Neural cell (in vitro differentiated cells): ENCODE measurements at regions not wholly inside any gene's neighbourhood (a gene's known extent, or its start where the extent isn't known, plus 50 kb on each side); places are given as distances from the start of the nearest gene placed in this dataset.

Source experiments
- H2AFZ ChIP-seq: fragments of 200-600, 300-800 bp; sonication (generic), shearing (Covaris generic); 2 replicates; pipeline ENCODE4 v1.6.0; 2014; ENCODE audit warnings: low read depth, mild to moderate bottlenecking, antibody characterized with exemption, low read length, moderate library complexity
- H3F3A ChIP-seq: fragments of 200-600 bp; shearing (Covaris generic); 2 replicates; pipeline ENCODE4 v1.6.1; 2016; ENCODE audit warnings: mild to moderate bottlenecking, moderate library complexity, mixed read lengths, antibody characterized with exemption, low read length; ENCODE audit not compliant: insufficient read depth, poor library complexity, severe bottlenecking
- H3K27ac ChIP-seq: fragments of 200-600, 300-800 bp; sonication (generic), shearing (Covaris generic); 2 replicates; pipeline ENCODE4 v1.5.1; 2014; ENCODE audit warnings: mild to moderate bottlenecking, low read length, moderate library complexity
- H3K27me3 ChIP-seq: fragments of 300-800, 200-600 bp; sonication (generic), shearing (Covaris generic); 2 replicates; pipeline ENCODE4 v1.6.0; 2014; ENCODE audit warnings: mild to moderate bottlenecking, low read depth, low read length, moderate library complexity; ENCODE audit not compliant: insufficient read depth
- H3K36me3 ChIP-seq: fragments of 300-800, 200-600 bp; sonication (generic), shearing (Covaris generic); 2 replicates; pipeline ENCODE4 v1.5.1; 2014; ENCODE audit warnings: mild to moderate bottlenecking, antibody characterized with exemption, low read length, moderate library complexity; ENCODE audit not compliant: insufficient read depth
- H3K4me2 ChIP-seq: fragments of 300-800, 200-600 bp; sonication (generic), shearing (Covaris generic); 2 replicates; pipeline ENCODE4 v1.6.0; 2014; ENCODE audit warnings: mild to moderate bottlenecking, low read length
- H3K4me3 ChIP-seq: fragments of 300-800, 200-600 bp; sonication (generic), shearing (Covaris generic); 2 replicates; pipeline ENCODE4 v1.5.1; 2014; ENCODE audit warnings: mild to moderate bottlenecking, low read length, moderate library complexity
- H3K79me2 ChIP-seq: fragments of 200-600 bp; shearing (Covaris generic); replicated peaks from 2 replicates; pipeline ENCODE4 v1.6.0; 2014; ENCODE audit warnings: mild to moderate bottlenecking, low read length, moderate library complexity; ENCODE audit not compliant: insufficient read depth
- H3K9ac ChIP-seq: fragments of 300-800, 200-600 bp; sonication (generic), shearing (Covaris generic); 2 replicates; pipeline ENCODE4 v1.6.1; 2016; ENCODE audit warnings: mild to moderate bottlenecking, low read length, mixed read lengths
- H3K9me2 ChIP-seq: fragments of 200-600 bp; shearing (Covaris generic); 2 replicates; pipeline ENCODE4 v1.6.1; 2016; ENCODE audit warnings: mild to moderate bottlenecking, low read length, mixed read lengths; ENCODE audit not compliant: insufficient read depth
- H3K9me3 ChIP-seq: fragments of 200-600, 300-800 bp; sonication (generic), shearing (Covaris generic); 2 replicates; pipeline ENCODE4 v1.6.1; 2016; ENCODE audit warnings: mild to moderate bottlenecking, mixed run types, low read length, moderate library complexity, mixed read lengths
- H4K20me1 ChIP-seq: fragments of 200-600 bp; shearing (Covaris generic); 2 replicates; pipeline ENCODE4 v1.6.1; 2016; ENCODE audit warnings: mild to moderate bottlenecking, mixed run types; ENCODE audit not compliant: insufficient read depth
- CTCF ChIP-seq: fragments of 450-650 bp; IDR thresholded peaks from 2 replicates; pipeline ENCODE4 v1.5.1; 2014; ENCODE audit warnings: antibody characterized with exemption, mild to moderate bottlenecking, moderate library complexity; ENCODE audit not compliant: poor library complexity, severe bottlenecking
- EP300 ChIP-seq: fragments of 450-650 bp; conservative IDR thresholded peaks from 2 replicates; pipeline ENCODE4 v1.6.1; 2014; ENCODE audit warnings: antibody characterized with exemption, mild to moderate bottlenecking, moderate library complexity; ENCODE audit not compliant: poor library complexity, severe bottlenecking
- EZH2 ChIP-seq: fragments of 200-600, 300-800 bp; shearing (Covaris generic), sonication (generic); IDR thresholded peaks from 2 replicates; pipeline ENCODE4 v1.6.1; 2014; ENCODE audit warnings: antibody characterized with exemption, low read length, borderline replicate concordance, mild to moderate bottlenecking; ENCODE audit not compliant: insufficient read depth, poor library complexity, severe bottlenecking
- MXI1 ChIP-seq: fragments of 450-650 bp; conservative IDR thresholded peaks from 2 replicates; pipeline ENCODE4 v1.6.1; 2014; ENCODE audit warnings: antibody characterized with exemption, mild to moderate bottlenecking; ENCODE audit not compliant: poor library complexity, severe bottlenecking
- POLR2AphosphoS5 ChIP-seq: IDR thresholded peaks from 2 replicates; pipeline ENCODE4 v1.6.1; 2012
- RAD21 ChIP-seq: fragments of 450-650 bp; conservative IDR thresholded peaks from 2 replicates; pipeline ENCODE4 v1.6.1; 2014; ENCODE audit warnings: antibody characterized with exemption, mild to moderate bottlenecking, moderate library complexity
- REST ChIP-seq: IDR thresholded peaks from 2 replicates; pipeline ENCODE4 v1.6.1; 2012; ENCODE audit warnings: borderline replicate concordance
- SMC3 ChIP-seq: fragments of 450-650 bp; conservative IDR thresholded peaks from 2 replicates; pipeline ENCODE4 v1.6.1; 2014; ENCODE audit warnings: antibody characterized with exemption, mild to moderate bottlenecking, moderate library complexity; ENCODE audit not compliant: poor library complexity
- TAF1 ChIP-seq: IDR thresholded peaks from 2 replicates; pipeline ENCODE4 v1.6.1; 2012; ENCODE audit warnings: low read depth

GRCh38 chr1:102097451-102097850 lies 100.7 kb upstream of the OLFM3 start:
- H3K9me2 ChIP-seq = no peaks in the 10 kb centered on the region
- H3K4me3 ChIP-seq = no peak overlapping the region
- H3F3A ChIP-seq = no peaks in the 10 kb centered on the region
- H3K27ac ChIP-seq = no peak overlapping the region
- H3K9me3 ChIP-seq = no peaks in the 10 kb centered on the region
- H4K20me1 ChIP-seq = no peaks in the 10 kb centered on the region
- no peaks in the 10 kb centered on the region for H3K36me3 ChIP-seq
- TF ChIP-seq SMC3 (no peak), EZH2 (no peak), REST (no peak), TAF1 (no peak), EP300 (no peak), POLR2AphosphoS5 (no peak), RAD21 (no peak), CTCF (no peak), MXI1 (no peak)
- no peak overlapping the region for H3K4me2 ChIP-seq
- no peak overlapping the region for H2AFZ ChIP-seq
- H3K9ac ChIP-seq = no peak overlapping the region
- H3K79me2 ChIP-seq = no peaks in the 10 kb centered on the region
- no peaks in the 10 kb centered on the region for H3K27me3 ChIP-seq

GRCh38 chr1:102096162-102096561 lies 99.4 kb upstream of the OLFM3 start:
- Histone ChIP-seq H3K4me3 (no peak overlapping the region), H4K20me1 (no peaks in the 10 kb centered on the region), H3K9me2 (no peaks in the 10 kb centered on the region), H3K9me3 (no peaks in the 10 kb centered on the region), H3K9ac (no peak overlapping the region), H3K4me2 (no peak overlapping the region), H2AFZ (no peak overlapping the region), H3K36me3 (no peaks in the 10 kb centered on the region), H3F3A (no peaks in the 10 kb centered on the region), H3K79me2 (no peaks in the 10 kb centered on the region), H3K27me3 (no peaks in the 10 kb centered on the region), H3K27ac (no peak overlapping the region)
- TF ChIP-seq MXI1 = no peak
- TF ChIP-seq EP300 = no peak
- TF ChIP-seq RAD21 = no peak
- no peak for TF ChIP-seq CTCF
- no peak for TF ChIP-seq TAF1
- TF ChIP-seq EZH2 = no peak
- TF ChIP-seq SMC3 = no peak
- TF ChIP-seq POLR2AphosphoS5 = no peak
- TF ChIP-seq REST = no peak
